Stomach smooth muscle (tissue), 2 donors: ENCODE measurements at regions not wholly inside any gene's neighbourhood (a gene's known extent, or its start where the extent isn't known, plus 50 kb on each side); places are given as distances from the start of the nearest gene placed in this dataset.

Experiments used
- H3K27ac ChIP-seq: one replicate; pipeline ENCODE4 v1.7.0; 2013; ENCODE audit warnings: mild to moderate bottlenecking, low read length, inconsistent platforms
- H3K27me3 ChIP-seq, 2 donors: one replicate each; pipeline ENCODE4 v1.7.0; 2013; ENCODE audit warnings: low read length in 2 of 2; ENCODE audit not compliant: insufficient read depth in 2 of 2, control insufficient read depth in 1 of 2
- H3K36me3 ChIP-seq, 2 donors: one replicate each; pipeline ENCODE4 v1.7.0; 2013; ENCODE audit warnings: low read length in 2 of 2; ENCODE audit not compliant: control insufficient read depth in 2 of 2, insufficient read depth in 2 of 2
- H3K4me1 ChIP-seq: one replicate; pipeline ENCODE4 v1.7.0; 2013; ENCODE audit warnings: low read length; ENCODE audit not compliant: control insufficient read depth, insufficient read depth
- H3K4me3 ChIP-seq, 2 donors: one replicate each; pipeline ENCODE4 v1.7.0; 2013; ENCODE audit warnings: low read length in 2 of 2
- H3K9ac ChIP-seq, 2 donors: one replicate each; pipeline ENCODE4 v1.7.0; 2013; ENCODE audit warnings: low read length in 2 of 2, mild to moderate bottlenecking in 1 of 2
- H3K9me3 ChIP-seq, 2 donors: one replicate each; pipeline ENCODE4 v1.7.0; 2013; ENCODE audit warnings: low read length in 2 of 2; ENCODE audit not compliant: control insufficient read depth in 2 of 2
- donor health status: healthy.
- donor health status: Pancreatic carcinoma.

DNA sequence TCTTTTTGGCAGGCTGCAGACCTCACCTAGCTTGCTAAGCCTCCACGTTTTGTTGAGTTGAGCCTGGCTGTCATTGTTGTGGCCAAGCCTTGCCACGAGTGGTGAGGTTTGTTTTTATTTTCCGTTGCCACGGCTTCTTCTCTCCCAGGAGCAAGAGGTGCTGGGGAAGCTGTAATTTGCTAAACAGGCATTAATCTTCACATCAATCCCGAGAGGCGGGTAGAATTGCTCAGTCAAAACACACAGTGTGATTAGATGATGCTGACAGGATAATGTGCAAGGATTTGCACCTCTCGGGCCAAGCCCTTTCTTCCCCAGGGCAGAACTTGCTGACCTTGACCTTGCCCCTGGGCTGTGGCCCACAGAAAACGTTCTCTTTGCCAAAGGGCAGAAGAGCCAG lies 72.2 kb upstream of the ATP6AP2 start:
- no peak overlapping the region for H3K27ac ChIP-seq
- H3K9ac ChIP-seq = no peak overlapping the region
- H3K9me3 ChIP-seq = no peaks in the 10 kb centered on the region
- H3K36me3 ChIP-seq = no peaks in the 10 kb centered on the region
- peaks cover 0 to 38% of the 10 kb centered on the region in 2 donors for H3K27me3 ChIP-seq
- no peaks in the 10 kb centered on the region for H3K4me1 ChIP-seq
- H3K4me3 ChIP-seq = no peak overlapping the region

DNA sequence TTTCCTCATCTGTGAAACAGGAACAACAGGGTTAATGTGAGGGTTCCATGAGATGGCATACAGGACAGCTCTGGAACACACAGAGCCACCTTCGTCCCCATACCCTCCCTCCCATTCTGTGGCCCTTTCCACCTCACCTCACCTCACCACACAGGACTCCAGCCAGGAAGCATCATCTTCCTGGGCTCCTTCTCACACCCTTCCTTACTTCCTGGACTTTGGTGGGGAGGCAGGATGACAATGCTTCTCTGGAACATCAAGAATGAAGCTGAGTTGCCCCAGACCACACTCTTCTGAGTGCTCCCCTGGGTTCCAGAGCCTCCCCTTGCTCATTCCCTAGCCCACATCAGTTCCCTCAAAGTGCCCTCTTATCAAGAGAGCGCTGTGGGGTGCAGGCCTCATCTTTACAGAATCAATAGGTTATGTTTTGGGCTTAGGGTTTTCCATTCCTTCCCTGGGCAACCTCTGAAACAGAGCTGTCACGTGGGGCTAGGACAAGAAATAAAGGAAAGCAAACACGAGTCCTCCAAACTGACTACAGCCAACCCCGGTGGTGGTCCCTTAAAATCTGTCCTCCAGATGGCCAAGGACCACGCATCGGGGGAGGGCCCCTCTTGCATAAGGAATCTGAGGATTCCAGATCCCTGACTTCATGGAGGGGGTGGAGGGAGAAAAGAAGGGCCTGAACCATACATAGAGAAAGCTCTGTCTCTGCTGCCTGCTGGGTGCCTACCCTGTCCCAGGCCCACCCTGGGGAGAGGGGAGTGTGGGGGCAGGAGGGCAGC lies 74.4 kb upstream of the ATP6AP2 start:
- Histone ChIP-seq H3K27ac (no peak overlapping the region), H3K9ac (no peak overlapping the region), H3K4me3 (no peak overlapping the region), H3K36me3 (no peaks in the 10 kb centered on the region), H3K9me3 (no peaks in the 10 kb centered on the region), H3K4me1 (no peaks in the 10 kb centered on the region), H3K27me3 (peaks cover 0 to 28% of the 10 kb centered on the region in 2 donors)

GRCh38 chrX:40504801-40505605 lies 75.8 kb upstream of the ATP6AP2 start:
- H3K27me3 ChIP-seq = peaks cover 0 to 23% of the 10 kb centered on the region in 2 donors

DNA sequence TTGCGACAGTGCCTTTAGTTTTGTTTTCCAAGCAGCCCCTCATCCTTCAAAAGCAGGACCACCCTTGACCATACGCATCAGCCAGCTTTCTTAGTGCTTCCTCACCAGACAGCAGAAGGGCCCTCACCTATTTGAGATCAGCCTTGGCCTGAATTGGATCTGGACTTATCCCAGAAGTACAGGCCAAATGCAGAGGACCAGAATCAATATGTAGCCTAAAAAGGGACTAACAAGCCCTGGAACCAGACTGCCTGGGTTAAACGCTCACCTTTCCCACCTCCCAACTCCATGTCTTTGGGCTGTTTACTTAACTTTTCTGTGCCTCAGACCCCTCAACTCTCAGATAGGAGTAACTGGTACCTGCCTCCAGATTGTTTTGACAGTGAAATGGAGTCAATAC lies 77.7 kb upstream of the ATP6AP2 start:
- no peaks in the 10 kb centered on the region for H3K36me3 ChIP-seq
- H3K27ac ChIP-seq = no peak overlapping the region
- H3K27me3 ChIP-seq = peaks cover 0 to 19% of the 10 kb centered on the region in 2 donors

More at GRCh38 chrX:40504801-40505605, 75.8 kb upstream of the ATP6AP2 start:
- Histone ChIP-seq H3K9ac (no peak overlapping the region), H3K27ac (no peak overlapping the region), H3K4me3 (no peak overlapping the region), H3K36me3 (no peaks in the 10 kb centered on the region), H3K4me1 (no peaks in the 10 kb centered on the region), H3K9me3 (no peaks in the 10 kb centered on the region)

DNA sequence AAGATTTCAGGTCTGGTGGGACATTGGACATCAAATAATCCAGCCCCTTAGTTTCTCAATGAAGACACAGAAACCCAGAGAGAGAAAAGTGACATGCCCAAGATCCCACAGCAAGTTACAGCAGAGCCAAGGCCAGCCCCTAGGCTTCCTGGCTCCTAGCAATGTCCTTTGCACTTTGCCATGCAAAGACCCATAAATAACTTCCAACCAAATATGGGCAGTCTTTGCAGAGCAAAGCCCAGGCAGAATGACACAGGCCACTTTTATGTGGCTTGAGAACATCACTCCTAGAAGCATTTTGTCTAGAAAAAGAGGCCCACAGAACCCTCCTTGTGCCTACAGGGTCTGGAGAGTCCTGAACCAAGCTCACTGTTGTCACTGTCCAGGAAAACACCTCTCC lies 78.1 kb upstream of the ATP6AP2 start:
- Histone ChIP-seq H3K27ac (no peak overlapping the region), H3K27me3 (peaks cover 0 to 19% of the 10 kb centered on the region in 2 donors), H3K4me1 (no peaks in the 10 kb centered on the region), H3K9ac (no peak overlapping the region), H3K36me3 (no peaks in the 10 kb centered on the region), H3K4me3 (no peak overlapping the region), H3K9me3 (no peaks in the 10 kb centered on the region)

More for the DNA sequence above, 77.7 kb upstream of the ATP6AP2 start:
- H3K9me3 ChIP-seq = no peaks in the 10 kb centered on the region
- H3K9ac ChIP-seq = no peak overlapping the region
- no peak overlapping the region for H3K4me3 ChIP-seq
- H3K4me1 ChIP-seq = no peaks in the 10 kb centered on the region

GRCh38 chrX:40501164-40501855 lies 79.5 kb upstream of the ATP6AP2 start:
- peaks cover 0 to 25% of the 10 kb centered on the region in 2 donors for H3K27me3 ChIP-seq
- no peaks in the 10 kb centered on the region for H3K9me3 ChIP-seq
- no peaks in the 10 kb centered on the region for H3K36me3 ChIP-seq
- no peaks in the 10 kb centered on the region for H3K4me1 ChIP-seq
- no peak overlapping the region for H3K9ac ChIP-seq
- H3K4me3 ChIP-seq = no peak overlapping the region
- H3K27ac ChIP-seq = no peak overlapping the region

DNA sequence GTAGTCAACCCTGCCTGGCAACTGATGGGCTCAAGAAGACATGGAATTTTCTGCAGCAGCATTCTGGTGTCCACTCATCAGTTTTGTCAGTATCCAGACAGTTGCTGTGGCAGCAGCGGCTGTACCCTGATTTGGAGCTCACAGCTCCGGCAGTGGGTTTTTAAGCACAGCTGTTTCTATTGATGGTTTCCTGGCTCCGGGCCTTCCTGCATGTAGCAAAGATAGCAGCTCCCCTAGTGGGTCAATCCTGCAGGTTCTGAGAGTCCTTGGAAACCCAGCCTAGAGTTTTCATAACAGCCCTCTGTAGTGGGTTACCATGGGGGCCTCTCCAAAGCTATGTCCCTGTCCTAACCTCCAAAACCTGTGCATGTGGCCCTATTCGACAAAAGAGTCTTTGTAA lies 84.0 kb upstream of the ATP6AP2 start:
- no peak overlapping the region for H3K27ac ChIP-seq
- H3K4me1 ChIP-seq = no peaks in the 10 kb centered on the region
- H3K27me3 ChIP-seq = peaks cover 0 to 23% of the 10 kb centered on the region in 2 donors
- peaks cover 0 to 8% of the 10 kb centered on the region in 2 donors for H3K9me3 ChIP-seq
- H3K4me3 ChIP-seq = no peak overlapping the region
- H3K9ac ChIP-seq = no peak overlapping the region
- no peaks in the 10 kb centered on the region for H3K36me3 ChIP-seq

DNA sequence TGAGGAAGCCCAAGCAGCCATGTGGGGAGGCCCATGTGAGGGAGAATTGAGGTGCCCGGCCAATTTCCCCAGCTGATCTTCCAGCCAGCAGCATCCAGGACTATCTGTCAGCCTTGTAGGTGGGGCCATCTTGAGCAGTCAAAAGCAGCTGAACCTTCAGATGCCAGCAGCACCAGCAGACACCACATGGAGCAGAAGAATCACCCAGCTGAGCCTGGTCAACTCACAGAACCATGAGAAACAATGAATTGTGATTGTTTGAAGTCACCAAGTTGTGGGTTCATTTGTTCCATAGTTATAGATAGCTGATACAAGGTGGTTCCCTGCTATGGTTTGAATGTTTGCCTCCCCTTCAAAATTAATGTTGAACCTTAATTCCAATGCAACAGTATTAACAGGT lies 85.1 kb upstream of the ATP6AP2 start:
- H3K27me3 ChIP-seq = peaks cover 0 to 24% of the 10 kb centered on the region in 2 donors
- H3K4me1 ChIP-seq = no peaks in the 10 kb centered on the region
- peaks cover 0 to 8% of the 10 kb centered on the region in 2 donors for H3K9me3 ChIP-seq
- no peak overlapping the region for H3K9ac ChIP-seq
- H3K4me3 ChIP-seq = no peak overlapping the region
- no peaks in the 10 kb centered on the region for H3K36me3 ChIP-seq
- no peak overlapping the region for H3K27ac ChIP-seq

DNA sequence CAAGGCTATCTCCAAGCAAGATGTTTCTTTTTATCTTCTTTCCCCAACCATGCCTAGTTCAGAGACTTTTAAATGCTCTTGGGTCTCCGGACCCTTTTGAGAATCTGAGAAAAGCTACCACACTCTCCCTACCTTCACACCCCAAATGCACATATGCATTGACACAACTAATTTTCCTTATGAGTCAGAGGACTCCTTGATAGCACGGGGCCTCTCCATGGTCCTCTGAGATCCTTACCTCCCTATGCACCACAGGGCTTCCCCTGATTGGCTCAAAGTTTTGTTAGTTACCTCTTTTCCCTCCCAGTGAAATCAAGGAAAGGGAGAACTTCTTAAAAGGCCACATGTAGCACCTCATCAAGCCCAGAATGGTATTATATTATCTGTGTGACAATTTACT lies 86.8 kb upstream of the ATP6AP2 start:
- no peak overlapping the region for H3K9ac ChIP-seq
- no peaks in the 10 kb centered on the region for H3K4me1 ChIP-seq
- H3K27me3 ChIP-seq = peaks cover 0 to 24% of the 10 kb centered on the region in 2 donors
- no peaks in the 10 kb centered on the region for H3K36me3 ChIP-seq
- H3K27ac ChIP-seq = no peak overlapping the region
- H3K9me3 ChIP-seq = peaks cover 0 to 8% of the 10 kb centered on the region in 2 donors
- no peak overlapping the region for H3K4me3 ChIP-seq

DNA sequence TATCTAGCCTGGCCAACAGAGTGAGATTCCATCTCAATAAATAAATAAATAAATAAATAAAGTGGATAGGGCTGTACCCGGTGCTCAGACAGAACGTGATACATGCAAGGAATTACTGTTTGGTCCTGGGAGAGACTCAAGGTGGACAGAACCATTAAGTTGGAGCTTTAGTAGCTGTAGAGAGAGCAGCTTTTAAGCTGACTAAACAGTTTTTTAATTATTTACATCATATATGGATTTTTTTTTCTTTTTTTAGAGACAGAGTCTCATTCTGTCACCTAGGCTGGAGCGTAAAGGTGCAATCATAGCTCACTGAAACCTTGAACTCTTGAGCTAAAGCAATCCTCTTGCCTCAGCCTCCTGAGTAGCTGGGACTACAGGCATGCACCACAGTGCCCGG lies 92.5 kb upstream of the ATP6AP2 start:
- Histone ChIP-seq H3K27ac (no peak overlapping the region), H3K27me3 (peaks cover 0 to 20% of the 10 kb centered on the region in 2 donors), H3K36me3 (no peaks in the 10 kb centered on the region), H3K9me3 (peaks cover 0 to 16% of the 10 kb centered on the region in 2 donors), H3K4me1 (no peaks in the 10 kb centered on the region), H3K4me3 (no peak overlapping the region), H3K9ac (no peak overlapping the region)
